GM21390 (cell line): ENCODE measurements at regions not wholly inside any gene's neighbourhood (a gene's known extent, or its start where the extent isn't known, plus 50 kb on each side); places are given as distances from the start of the nearest gene placed in this dataset.

ENCODE experiments used
- ATAC-seq: cut with Tn5 transposase; IDR thresholded peaks from one replicate; pipeline ENCODE4 v1.9.1; 2021; ENCODE audit not compliant: unreplicated experiment

- no peak for ATAC-seq
Observed at GRCh38 chr2:208545403-208546042, 138.9 kb downstream of the PTH2R start.

GRCh38 chr2:208546107-208546506 is 139.5 kb downstream of the PTH2R start:
- no peak for ATAC-seq

DNA sequence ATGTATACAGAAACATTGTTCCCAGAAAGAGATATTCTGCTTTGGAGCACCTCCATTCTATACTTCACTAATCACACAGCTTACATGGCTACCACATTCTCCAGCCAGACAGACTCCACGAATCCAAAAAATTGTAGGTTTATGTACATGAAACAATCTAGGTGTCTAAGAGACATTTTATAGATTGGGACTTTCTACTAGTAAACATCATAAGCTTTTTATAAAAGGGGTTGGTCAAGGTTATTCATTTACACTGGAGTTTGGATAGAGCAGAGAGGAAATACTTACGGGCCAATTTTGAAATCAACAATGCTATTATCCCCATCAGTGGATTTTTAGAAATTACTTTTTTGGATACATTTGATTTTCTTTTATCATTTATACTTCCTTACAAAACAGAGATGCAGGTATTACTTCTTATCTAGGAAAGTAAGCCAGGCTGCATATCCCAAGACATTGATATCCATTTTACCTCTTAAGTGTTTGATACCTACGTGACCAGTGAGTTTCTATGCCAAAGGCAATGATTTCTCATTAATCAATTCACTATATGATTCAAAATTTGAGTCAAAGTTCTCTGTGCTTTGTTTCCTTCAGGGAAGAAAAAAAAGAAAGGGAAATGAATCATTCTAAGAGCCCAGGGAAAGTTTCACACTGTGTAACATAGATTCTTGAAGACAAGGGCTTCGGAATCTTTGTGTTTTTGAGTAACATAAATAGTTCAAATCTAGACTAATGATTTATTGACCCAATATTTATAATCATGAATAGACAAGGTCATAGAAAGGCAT is 140.5 kb downstream of the PTH2R start:
- no peak for ATAC-seq

GRCh38 chr2:208548700-208549099 is 142.1 kb downstream of the PTH2R start:
- ATAC-seq = no peak

- ATAC-seq = no peak
Observed at GRCh38 chr2:208549546-208550158, 143.1 kb downstream of the PTH2R start.

DNA sequence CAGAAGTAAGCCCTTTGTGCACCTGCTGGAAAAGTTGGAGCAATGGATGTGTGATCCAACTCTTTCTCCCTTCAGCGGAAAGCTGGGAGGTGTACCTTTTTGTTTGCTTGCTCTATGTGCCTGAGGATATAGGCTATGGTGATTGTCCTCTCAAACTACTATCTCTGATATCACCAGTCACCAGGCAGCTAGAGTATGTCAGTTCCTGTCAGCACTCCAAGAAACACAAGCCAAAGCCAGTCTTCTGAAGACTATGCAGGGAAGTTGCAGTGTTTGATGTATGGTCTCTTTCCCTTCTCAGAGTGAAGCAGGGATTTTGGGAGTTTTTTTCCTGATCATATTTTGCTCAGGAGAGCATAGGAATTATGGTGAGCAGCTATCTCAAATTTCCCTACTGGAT is 146.4 kb downstream of the PTH2R start:
- ATAC-seq = no peak

DNA sequence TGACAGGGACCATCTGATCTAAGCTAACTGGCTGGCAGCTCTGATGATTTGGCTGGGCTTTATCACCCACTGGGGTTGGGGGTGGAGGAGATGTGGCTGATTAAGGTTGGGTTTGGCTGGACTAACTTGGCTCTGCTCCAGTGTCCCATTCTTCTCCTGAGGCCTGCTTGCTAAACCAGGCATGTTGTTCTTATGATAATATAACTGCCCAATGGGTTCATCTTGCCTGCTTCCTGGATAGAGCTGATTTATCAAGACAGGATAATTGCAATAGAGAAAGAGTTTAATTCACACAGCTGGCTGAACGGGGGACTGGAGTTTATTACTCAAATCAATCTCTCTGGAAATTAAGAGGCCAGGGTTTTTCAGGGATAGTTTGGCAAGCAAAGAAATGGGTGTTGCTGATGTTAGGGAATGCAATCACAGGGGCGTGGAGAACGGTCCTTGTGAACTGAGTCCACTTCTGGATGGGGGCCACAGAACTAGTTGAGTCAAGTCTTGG is 150.4 kb downstream of the PTH2R start:
- ATAC-seq = no peak

DNA sequence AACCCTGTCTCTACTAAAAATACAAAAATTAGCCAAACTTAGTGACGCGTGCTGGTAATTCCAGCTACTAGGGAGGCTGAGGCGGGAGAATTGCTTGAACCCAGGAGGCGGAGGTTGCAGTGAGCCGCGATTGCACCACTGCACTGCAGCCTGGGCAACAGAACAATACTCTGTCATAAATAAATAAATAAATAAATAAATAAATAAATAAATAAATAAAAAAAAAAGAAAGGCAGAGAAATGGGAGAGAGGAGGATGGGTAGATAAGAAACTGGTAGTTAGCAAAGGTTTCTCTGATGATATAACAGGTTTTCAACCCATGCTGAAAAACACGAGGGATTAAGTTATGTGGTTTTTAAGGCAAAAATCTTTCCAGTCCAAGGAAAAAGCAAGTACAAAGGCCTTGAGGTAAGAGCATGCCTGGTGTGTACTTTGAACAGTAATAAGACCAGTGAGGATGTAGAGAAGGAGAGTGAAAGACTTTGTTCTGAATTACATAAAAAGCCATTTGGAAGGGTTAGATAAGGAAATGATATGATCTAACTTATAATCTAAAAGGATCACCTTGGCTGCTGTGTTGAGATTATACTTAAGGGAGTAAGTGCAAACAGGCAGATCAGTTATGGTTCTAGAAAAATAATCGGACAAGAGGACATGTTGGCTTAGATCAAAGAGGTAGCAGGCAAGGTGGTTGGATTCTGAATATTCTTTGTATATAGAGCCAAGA is 159.3 kb downstream of the PTH2R start:
- ATAC-seq = no peak

DNA sequence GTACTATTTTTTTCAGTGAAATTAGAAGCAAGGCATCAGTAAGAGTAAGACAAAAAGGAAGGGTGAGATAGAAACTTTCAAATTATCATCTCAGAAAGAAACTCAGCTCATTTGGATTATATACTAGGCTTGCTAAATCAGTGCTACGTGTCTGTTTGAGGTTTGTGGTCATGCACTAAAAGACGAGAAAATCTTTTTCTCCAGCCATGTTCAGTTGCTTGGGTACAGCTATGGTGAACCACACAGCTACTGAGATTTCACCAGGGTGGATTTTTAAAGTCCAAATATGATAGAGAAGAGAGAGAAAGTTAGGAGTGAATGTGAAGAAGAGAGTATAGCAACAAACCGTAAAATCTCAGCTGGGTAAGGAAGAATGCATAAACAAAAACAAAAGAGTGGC is 161.6 kb downstream of the PTH2R start:
- ATAC-seq = no peak

- ATAC-seq = no peak
Observed at GRCh38 chr2:208570066-208570465, 163.5 kb downstream of the PTH2R start.

GRCh38 chr2:208570851-208571763 is 164.5 kb downstream of the PTH2R start:
- ATAC-seq = no peak

DNA sequence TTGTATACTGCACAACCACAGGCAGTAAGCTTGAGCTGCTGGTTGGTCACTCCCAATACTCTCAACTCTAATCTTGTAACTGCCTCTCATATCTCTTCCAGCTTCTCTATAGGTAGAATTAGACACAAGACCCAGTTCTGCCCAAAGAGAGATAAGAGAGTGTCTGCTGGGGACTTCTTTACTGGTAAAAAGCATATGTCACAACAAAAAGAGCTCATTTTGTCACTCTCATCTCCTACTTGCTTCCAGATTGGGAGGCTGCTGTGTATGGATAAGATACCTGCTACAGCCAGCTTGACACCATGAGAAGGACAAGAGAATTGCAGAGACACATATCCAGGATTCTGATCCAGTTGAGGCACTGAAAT is 165.2 kb downstream of the PTH2R start:
- no peak for ATAC-seq

DNA sequence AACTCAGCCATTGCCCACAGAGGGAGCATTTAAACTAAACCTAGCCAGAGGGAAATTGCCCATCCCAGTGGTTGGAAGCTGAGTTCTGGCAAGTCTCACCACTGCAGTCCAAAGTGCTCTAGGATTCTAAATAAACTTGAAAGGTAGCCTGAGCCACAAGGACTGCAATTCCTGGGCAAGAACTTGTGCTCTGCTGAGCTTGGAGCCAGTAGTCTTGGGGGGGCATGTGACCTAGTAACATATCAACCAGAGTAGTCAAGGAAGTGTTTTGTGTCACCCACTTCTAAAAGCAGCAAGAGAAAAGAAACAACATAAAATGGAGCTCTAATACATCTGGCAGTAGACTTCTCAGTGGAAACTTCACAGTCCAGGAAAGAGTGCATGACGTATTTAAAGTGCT is 167.0 kb downstream of the PTH2R start:
- no peak for ATAC-seq

DNA sequence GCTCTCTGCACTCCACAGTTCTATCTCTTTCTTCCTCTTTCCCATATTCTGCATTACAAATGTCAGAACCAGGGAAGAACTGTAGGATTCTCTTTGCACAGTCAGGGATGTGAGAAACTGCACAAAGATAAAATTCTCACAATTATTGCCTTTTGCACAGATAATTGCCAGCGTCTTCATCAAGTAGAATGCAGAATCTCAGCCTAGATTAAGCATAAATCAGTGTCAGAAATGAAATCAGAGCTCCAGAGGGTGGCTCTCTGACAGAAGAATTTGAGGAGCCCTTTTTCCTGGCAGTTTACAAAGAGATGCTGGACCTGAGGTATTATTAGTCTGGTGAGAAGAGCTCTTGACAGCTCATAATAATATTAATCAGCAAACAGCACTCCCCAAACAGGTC is 173.1 kb downstream of the PTH2R start:
- ATAC-seq = no peak

GRCh38 chr2:208584378-208584985 is 177.9 kb downstream of the PTH2R start:
- ATAC-seq = no peak

DNA sequence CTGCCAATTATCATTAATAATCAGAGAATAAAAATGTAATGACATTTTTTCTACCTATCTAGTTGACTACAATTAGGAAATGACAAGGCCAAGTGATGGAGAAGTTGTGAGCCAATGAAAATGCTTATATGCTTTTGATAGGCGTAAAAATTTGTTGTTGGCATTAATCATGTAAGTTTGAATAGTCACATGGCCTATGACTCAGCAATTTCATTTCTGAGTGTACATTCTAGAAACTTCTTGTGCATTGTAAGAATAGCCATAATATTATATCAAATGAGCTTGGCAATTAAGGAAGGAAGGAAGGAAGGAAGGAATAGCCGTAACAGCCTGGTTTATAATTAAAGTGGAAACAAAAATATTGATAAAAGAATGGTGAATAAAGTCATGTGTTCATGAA is 179.9 kb downstream of the PTH2R start:
- ATAC-seq = no peak

- ATAC-seq = no peak
Observed at GRCh38 chr2:208594642-208595385, 188.2 kb downstream of the PTH2R start.

DNA sequence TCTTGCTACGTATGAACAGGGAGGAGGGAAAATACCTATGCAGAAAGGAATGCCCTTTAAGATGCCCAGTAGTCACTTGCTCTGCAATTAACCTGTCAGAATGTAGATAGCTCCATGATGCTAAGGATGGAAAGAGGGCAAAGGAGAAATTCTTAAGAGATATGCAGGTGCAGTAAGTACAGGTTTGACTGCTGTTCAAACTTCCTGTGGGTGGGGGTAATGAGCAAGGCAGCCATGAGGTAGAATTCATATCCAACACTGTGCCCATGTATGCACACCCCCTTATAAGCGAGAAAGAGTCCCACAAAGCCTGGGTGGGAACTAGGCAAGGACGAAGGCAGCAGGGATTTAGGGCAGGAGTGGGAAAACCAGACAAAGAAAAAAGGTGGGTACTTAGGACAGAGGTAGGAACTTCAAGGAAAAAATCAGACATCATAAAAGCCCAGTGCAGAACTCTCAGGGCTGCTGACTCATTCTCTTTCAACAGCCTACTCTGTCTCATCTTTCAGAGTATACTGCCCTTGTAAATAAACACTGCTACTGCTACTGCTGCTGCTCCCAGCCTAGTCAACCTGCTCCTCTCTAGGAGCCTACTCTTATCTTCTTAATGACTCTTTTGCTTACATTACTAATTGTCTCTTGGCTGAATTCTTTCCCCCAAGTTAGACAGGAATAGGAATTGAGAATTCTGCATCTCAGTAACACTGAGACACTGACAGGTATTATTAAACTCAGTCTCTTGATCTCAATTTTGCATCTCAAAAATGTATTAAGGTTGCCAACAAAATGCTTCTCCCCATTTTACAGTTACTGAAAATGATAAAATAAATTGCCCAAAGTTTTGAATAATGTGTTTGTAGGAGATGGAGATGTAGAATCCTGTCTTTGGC is 189.0 kb downstream of the PTH2R start:
- ATAC-seq = no peak
